ENCODE measurements at regions not wholly inside any gene's neighbourhood (a gene's known extent, or its start where the extent isn't known, plus 50 kb on each side); places are given as distances from the start of the nearest gene placed in this dataset.

DNA sequence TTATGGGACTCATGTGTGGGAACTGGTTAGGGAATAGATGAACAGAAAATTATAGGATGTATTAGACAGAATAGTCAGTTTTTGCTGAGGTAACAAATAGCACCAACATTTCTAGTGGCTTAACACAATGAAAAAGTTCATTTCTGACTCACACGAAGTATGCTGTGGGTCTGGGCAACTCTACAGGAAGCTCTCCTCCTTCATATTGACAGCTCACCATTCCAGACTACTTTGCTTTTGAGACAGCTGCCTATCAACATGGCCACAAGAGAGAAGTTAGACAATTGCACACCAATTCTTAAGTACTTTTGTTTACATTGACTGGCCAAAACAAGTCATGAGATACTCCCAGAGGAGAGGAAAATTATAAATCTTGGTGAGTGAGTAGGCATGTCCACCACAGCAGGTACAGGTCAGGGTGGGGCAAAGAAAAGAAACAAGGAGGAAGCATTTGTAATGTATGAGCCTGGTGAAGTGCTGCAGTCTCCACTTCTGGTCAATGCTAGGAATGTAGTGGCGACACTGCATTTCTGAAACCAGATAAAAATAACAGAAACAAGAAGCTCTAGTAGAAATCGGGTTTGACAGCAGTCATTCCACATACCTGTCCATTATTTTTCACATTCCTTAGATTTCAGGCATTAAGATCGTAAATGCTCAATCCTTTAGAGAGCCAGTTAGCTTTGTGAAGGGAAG lies 141.6 kb downstream of the ICOS start:
- no peak for TF ChIP-seq POLR2A (IDR thresholded peaks at IDR 0.05)
- TF ChIP-seq, protein P1, sequence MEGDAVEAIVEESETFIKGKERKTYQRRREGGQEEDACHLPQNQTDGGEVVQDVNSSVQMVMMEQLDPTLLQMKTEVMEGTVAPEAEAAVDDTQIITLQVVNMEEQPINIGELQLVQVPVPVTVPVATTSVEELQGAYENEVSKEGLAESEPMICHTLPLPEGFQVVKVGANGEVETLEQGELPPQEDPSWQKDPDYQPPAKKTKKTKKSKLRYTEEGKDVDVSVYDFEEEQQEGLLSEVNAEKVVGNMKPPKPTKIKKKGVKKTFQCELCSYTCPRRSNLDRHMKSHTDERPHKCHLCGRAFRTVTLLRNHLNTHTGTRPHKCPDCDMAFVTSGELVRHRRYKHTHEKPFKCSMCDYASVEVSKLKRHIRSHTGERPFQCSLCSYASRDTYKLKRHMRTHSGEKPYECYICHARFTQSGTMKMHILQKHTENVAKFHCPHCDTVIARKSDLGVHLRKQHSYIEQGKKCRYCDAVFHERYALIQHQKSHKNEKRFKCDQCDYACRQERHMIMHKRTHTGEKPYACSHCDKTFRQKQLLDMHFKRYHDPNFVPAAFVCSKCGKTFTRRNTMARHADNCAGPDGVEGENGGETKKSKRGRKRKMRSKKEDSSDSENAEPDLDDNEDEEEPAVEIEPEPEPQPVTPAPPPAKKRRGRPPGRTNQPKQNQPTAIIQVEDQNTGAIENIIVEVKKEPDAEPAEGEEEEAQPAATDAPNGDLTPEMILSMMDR (IDR thresholded peaks at IDR 0.05) = no peak

Measured in right lobe of liver (tissue), 4 donors.